Calu3 (cell line): ENCODE measurements at regions not wholly inside any gene's neighbourhood (a gene's known extent, or its start where the extent isn't known, plus 50 kb on each side); places are given as distances from the start of the nearest gene placed in this dataset.

ENCODE experiments used
- BruUV-seq: library from RNA; stranded (reverse); fragments of 400-500 nt; replicated peaks from 2 replicates; lab custom pipeline; 2021; lab: Mats Ljungman, UMichigan
- CTCF ChIA-PET: fragments of 300-600 bp; sonication (Branson Sonifier 250); formaldehyde crosslinking; loops from one replicate; lab custom pipeline; 2022; ENCODE audit warnings: antibody characterized with exemption; lab: Charles Lee
- DNase-seq: peaks from one replicate; pipeline ENCODE4 v3.0.0; 2022
- H3K27ac Mint-ChIP-seq: one replicate; pipeline ENCODE4 v1.8.0; 2022; ENCODE audit warnings: mixed read lengths; ENCODE audit not compliant: unreplicated experiment
- H3K27me3 Mint-ChIP-seq: one replicate; pipeline ENCODE4 v1.8.0; 2022; ENCODE audit warnings: mixed read lengths; ENCODE audit not compliant: unreplicated experiment
- H3K36me3 Mint-ChIP-seq: one replicate; pipeline ENCODE4 v1.8.0; 2022; ENCODE audit warnings: mild to moderate bottlenecking, moderate library complexity, mixed read lengths; ENCODE audit not compliant: insufficient read depth, unreplicated experiment
- H3K4me1 Mint-ChIP-seq: one replicate; pipeline ENCODE4 v1.8.0; 2022; ENCODE audit warnings: mild to moderate bottlenecking, low read depth, mixed read lengths; ENCODE audit not compliant: unreplicated experiment
- H3K4me3 Mint-ChIP-seq: one replicate; pipeline ENCODE4 v1.8.0; 2022; ENCODE audit warnings: mild to moderate bottlenecking, low read depth, moderate library complexity, mixed read lengths; ENCODE audit not compliant: unreplicated experiment
- H3K9me3 Mint-ChIP-seq: one replicate; pipeline ENCODE4 v1.8.0; 2022; ENCODE audit warnings: low read depth, mixed read lengths; ENCODE audit not compliant: unreplicated experiment
- CTCF ChIP-seq: fragments of 200-600 bp; IDR thresholded peaks from one replicate; pipeline ENCODE4 v1.8.0; 2022; ENCODE audit warnings: antibody characterized with exemption; ENCODE audit not compliant: unreplicated experiment
- intact Hi-C: fragments of 100-400 bp; cut with micrococcal nuclease; formaldehyde crosslinking; loops from one replicate; pipeline ENCODE4 v1.10.0; 2022; ENCODE audit not compliant: unreplicated experiment

GRCh38 chr2:14960686-14961324 lies 328.3 kb downstream of the LRATD1 start:
- no TSS peak for BruUV-seq
- no peak overlapping the region for H3K4me3 Mint-ChIP-seq
- H3K27ac Mint-ChIP-seq, result no peak overlapping the region
- no peak for TF ChIP-seq CTCF
- no peaks in the 10 kb centered on the region for H3K36me3 Mint-ChIP-seq
- CTCF ChIA-PET, result no interaction called here
- H3K4me1 Mint-ChIP-seq, result no peaks in the 10 kb centered on the region
- intact Hi-C loops, result no loop called here
- no peak for DNase-seq
- H3K27me3 Mint-ChIP-seq, result no peaks in the 10 kb centered on the region
- peaks cover 20% of the 10 kb centered on the region for H3K9me3 Mint-ChIP-seq

GRCh38 chr2:14967729-14968128 lies 335.2 kb downstream of the LRATD1 start:
- H3K9me3 Mint-ChIP-seq, result peaks cover 4% of the 10 kb centered on the region
- intact Hi-C loops, result no loop called here
- no TSS peak for BruUV-seq
- CTCF ChIA-PET, result no interaction called here
- no peaks in the 10 kb centered on the region for H3K27me3 Mint-ChIP-seq
- no peak overlapping the region for H3K4me3 Mint-ChIP-seq
- no peak for DNase-seq
- H3K27ac Mint-ChIP-seq, result no peak overlapping the region
- no peaks in the 10 kb centered on the region for H3K4me1 Mint-ChIP-seq
- H3K36me3 Mint-ChIP-seq, result no peaks in the 10 kb centered on the region
- TF ChIP-seq CTCF, result no peak

- H3K4me1 Mint-ChIP-seq, result no peaks in the 10 kb centered on the region
- no TSS peak for BruUV-seq
- no peak for TF ChIP-seq CTCF
- H3K27ac Mint-ChIP-seq, result no peak overlapping the region
- H3K4me3 Mint-ChIP-seq, result no peak overlapping the region
- intact Hi-C loops, result no loop called here
- no peaks in the 10 kb centered on the region for H3K36me3 Mint-ChIP-seq
- H3K9me3 Mint-ChIP-seq, result peaks cover 5% of the 10 kb centered on the region
- CTCF ChIA-PET, result no interaction called here
- no peak for DNase-seq
- no peaks in the 10 kb centered on the region for H3K27me3 Mint-ChIP-seq
Measured at GRCh38 chr2:14975381-14975780, 342.9 kb downstream of the LRATD1 start.

- Mint-ChIP-seq H3K4me1 (no peaks in the 10 kb centered on the region), H3K27ac (no peak overlapping the region), H3K27me3 (no peaks in the 10 kb centered on the region), H3K36me3 (no peaks in the 10 kb centered on the region), H3K4me3 (no peak overlapping the region), H3K9me3 (peaks cover 3% of the 10 kb centered on the region)
- DNase-seq, result no peak
- no peak for TF ChIP-seq CTCF
- no TSS peak for BruUV-seq
- intact Hi-C loops, result no loop called here
- CTCF ChIA-PET, result no interaction called here
Measured at GRCh38 chr2:14977021-14977420, 344.5 kb downstream of the LRATD1 start.
